HepG2 (cell line): ENCODE measurements at regions not wholly inside any gene's neighbourhood (a gene's known extent, or its start where the extent isn't known, plus 50 kb on each side); places are given as distances from the start of the nearest gene placed in this dataset.

Experiments
- ATAC-seq: fragments of 200-7000 bp; cut with Tn5 transposase; 3 replicates; pipeline ENCODE4 v1.9.1; 2020; ENCODE audit warnings: mild to moderate bottlenecking, moderate library complexity
- BruUV-seq: library from RNA; stranded (reverse); fragments of 400-500 nt; replicated peaks from 2 replicates; lab custom pipeline; 2021; lab: Mats Ljungman, UMichigan
- CTCF ChIA-PET: fragments of 300-600 bp; formaldehyde crosslinking; extraction: SDS; loops from one replicate; lab custom pipeline; 2021; ENCODE audit warnings: low total read pairs, inconsistent platforms, low intra/inter-chr PET ratio; lab: Yijun Ruan, JAX
- POLR2A ChIA-PET: fragments of 350-600 bp; sonication (Branson Sonifier 250); formaldehyde crosslinking; loops from one replicate; lab custom pipeline; 2020; ENCODE audit warnings: antibody characterized with exemption, inconsistent platforms; lab: Yijun Ruan, JAX
- DNase-seq: peaks from one replicate; pipeline ENCODE4 v3.0.0-alpha.2; 2015; ENCODE audit warnings: low spot score
- FAIRE-seq: peaks from 3 replicates; lab custom pipeline; 2011; peaks lifted over from hg19 to GRCh38; lab: Jason Lieb, UNC
- H2AFZ ChIP-seq: one replicate; pipeline ENCODE4 v1.6.1; 2011; ENCODE audit warnings: low read length, inconsistent platforms
- H3K27ac ChIP-seq: fragments of 300-600 bp; 3 replicates; pipeline ENCODE4 v1.8.0; 2011; ENCODE audit warnings: mixed run types, mild to moderate bottlenecking, mixed read lengths, low read length, inconsistent platforms; ENCODE audit not compliant: insufficient read depth; ENCODE audit errors: extremely low read length
- H3K27me3 ChIP-seq, 2 experiments: fragments of 200-600 bp in 1 of 2; 2 replicates in 1 of 2; 3 replicates in 1 of 2; pipeline versions ENCODE4 v1.6.0 to v1.8.0; 2011; ENCODE audit warnings: low read length in 2 of 2, mild to moderate bottlenecking in 2 of 2, moderate library complexity in 2 of 2, inconsistent platforms in 1 of 2; ENCODE audit not compliant: insufficient read depth in 2 of 2, control insufficient read depth in 1 of 2
- H3K36me3 ChIP-seq, 2 experiments: fragments of 200-600 bp in 1 of 2; replicated peaks in 1 of 2; 2 replicates in 1 of 2; 3 replicates in 1 of 2; pipeline versions ENCODE4 v1.5.1 to v1.8.0; 2011; ENCODE audit warnings: low read length in 2 of 2, inconsistent platforms in 1 of 2; ENCODE audit not compliant: insufficient read depth in 2 of 2, control insufficient read depth in 1 of 2
- H3K4me1 ChIP-seq: 2 replicates; pipeline ENCODE4 v1.5.1; 2012; ENCODE audit warnings: low read length, inconsistent platforms; ENCODE audit not compliant: insufficient read depth
- H3K4me2 ChIP-seq: 2 replicates; pipeline ENCODE4 v1.6.0; 2011; ENCODE audit warnings: low read depth, low read length, inconsistent platforms
- H3K4me3 ChIP-seq, 3 experiments: fragments of 200-600 bp in 1 of 3; sonication (generic), shearing (Covaris generic) in 1 of 3; replicated peaks in 1 of 3; 2 replicates each; pipeline ENCODE4 v1.5.1; 2011 to 2016; ENCODE audit warnings: low read length in 3 of 3, inconsistent platforms in 2 of 3, low read depth in 2 of 3, mild to moderate bottlenecking in 2 of 3, control low read depth in 1 of 3, mixed read lengths in 1 of 3; ENCODE audit not compliant: insufficient read depth in 1 of 3
- H3K79me2 ChIP-seq: one replicate; pipeline ENCODE4 v1.6.1; 2011; ENCODE audit warnings: low read length, inconsistent platforms; ENCODE audit not compliant: insufficient read depth
- H3K9ac ChIP-seq: 2 replicates; pipeline ENCODE4 v1.6.0; 2011; ENCODE audit warnings: mild to moderate bottlenecking, low read depth, low read length, inconsistent platforms; ENCODE audit not compliant: insufficient read depth
- H3K9me3 ChIP-seq: 2 replicates; pipeline ENCODE4 v1.5.1; 2012; ENCODE audit warnings: mild to moderate bottlenecking, low read length
- H4K20me1 ChIP-seq: 2 replicates; pipeline ENCODE4 v1.6.0; 2011; ENCODE audit warnings: inconsistent platforms, mild to moderate bottlenecking, low read length, moderate library complexity; ENCODE audit not compliant: insufficient read depth
- ATF7 ChIP-seq, 2 experiments: fragments of 450-650 bp in 1 of 2; sonication (generic) in 1 of 2; formaldehyde crosslinking in 1 of 2; IDR thresholded peaks; 2 replicates each; pipeline versions ENCODE4 v1.4.0 to v1.6.1; 2016 to 2020; ENCODE audit warnings: antibody characterized with exemption in 1 of 2, mild to moderate bottlenecking in 1 of 2, missing genetic modification reagents in 1 of 2
- KDM3A ChIP-seq: IDR thresholded peaks from 2 replicates; pipeline ENCODE4 v1.6.1; 2018; ENCODE audit warnings: low read depth, missing compliant biosample characterization
- NFE2L1 ChIP-seq: sonication (generic); formaldehyde crosslinking; IDR thresholded peaks from 2 replicates; pipeline ENCODE4 v1.4.0; 2020; ENCODE audit warnings: missing genetic modification reagents, mild to moderate bottlenecking, borderline replicate concordance
- TAF15 ChIP-seq: fragments of 200-400 bp; formaldehyde crosslinking; IDR thresholded peaks from one replicate; pipeline ENCODE4 v1.6.1; 2018; ENCODE audit warnings: mild to moderate bottlenecking, low read depth, low read length; ENCODE audit not compliant: poor library complexity, severe bottlenecking
- TEF ChIP-seq: sonication (generic); formaldehyde crosslinking; IDR thresholded peaks from 2 replicates; pipeline ENCODE4 v1.5.0; 2020; ENCODE audit warnings: missing genetic modification reagents
- TMF1 ChIP-seq: sonication (generic); formaldehyde crosslinking; IDR thresholded peaks from 2 replicates; pipeline ENCODE4 v1.8.1; 2022; ENCODE audit warnings: low read depth, missing genetic modification reagents
- ZBTB14 ChIP-seq: sonication (generic); formaldehyde crosslinking; IDR thresholded peaks from 2 replicates; pipeline ENCODE4 v1.4.0; 2020; ENCODE audit warnings: missing genetic modification reagents
- ZEB1 ChIP-seq: IDR thresholded peaks from 2 replicates; pipeline ENCODE4 v1.6.1; 2012; ENCODE audit warnings: mild to moderate bottlenecking, low read depth, inconsistent platforms; ENCODE audit not compliant: insufficient replicate concordance
- WGBS: methylation state at CpG from one replicate; pipeline ENCODE4 v1.1.6; 2017; ENCODE audit warnings: low lambda C conversion rate; 5-methylcytosine and 5-hydroxymethylcytosine counted together
- in situ Hi-C: cut with HindIII; loops from 2 replicates; pipeline ENCODE4 v1.10.0; 2017; ENCODE audit warnings: low pct_unique_long_range_greater_than_20kb; ENCODE audit not compliant: extremely low pct_ligation_motif_present
- intact Hi-C: fragments of 100-400 bp; cut with micrococcal nuclease; formaldehyde crosslinking; loops from one replicate; pipeline ENCODE4 v1.10.0; 2022; ENCODE audit not compliant: unreplicated experiment

GRCh38 chr10:105963334-105963884, 1201.1 kb downstream of the SORCS1 start:
- intact Hi-C loops = no loop called here
- H3K27ac ChIP-seq = no peak overlapping the region
- no peak for ATAC-seq

More at GRCh38 chr10:105963334-105963884, 1201.1 kb downstream of the SORCS1 start:
- BruUV-seq = no TSS peak
- no peak overlapping the region for H2AFZ ChIP-seq
- no peaks in the 10 kb centered on the region for H3K4me1 ChIP-seq
- CTCF ChIA-PET = no interaction called here
- H3K36me3 ChIP-seq = no peaks in the 10 kb centered on the region
- H3K4me3 ChIP-seq = no peak overlapping the region
- FAIRE-seq (no peak), DNase-seq (no peak)
- no peak overlapping the region for H3K4me2 ChIP-seq
- no peak overlapping the region for H3K9ac ChIP-seq
- H3K27me3 ChIP-seq = no peaks in the 10 kb centered on the region
- H3K79me2 ChIP-seq = no peaks in the 10 kb centered on the region
- H4K20me1 ChIP-seq = no peaks in the 10 kb centered on the region
- TF ChIP-seq ZEB1 = no peak
- TF ChIP-seq KDM3A (CRISPR knock-in tag) = no peak
- no peak for TF ChIP-seq TEF (CRISPR knock-in tag)
- TF ChIP-seq ZBTB14 (CRISPR knock-in tag) = no peak
- TF ChIP-seq ATF7 (IDR thresholded peaks at IDR 0.05) = no peak
- TF ChIP-seq ATF7 (CRISPR knock-in tag; IDR thresholded peaks at IDR 0.05) = no peak
- TF ChIP-seq TAF15 = no peak
- no peak for TF ChIP-seq NFE2L1 (CRISPR knock-in tag)
- TF ChIP-seq TMF1 = no peak
- peaks cover 74% of the 10 kb centered on the region for H3K9me3 ChIP-seq
- in situ Hi-C loops = no loop called here
- POLR2A ChIA-PET = no interaction called here
- 0% methylated on average over 1 of the region's 1 CpG for WGBS
